ENCODE measurements at regions not wholly inside any gene's neighbourhood (a gene's known extent, or its start where the extent isn't known, plus 50 kb on each side); places are given as distances from the start of the nearest gene placed in this dataset.

DNA sequence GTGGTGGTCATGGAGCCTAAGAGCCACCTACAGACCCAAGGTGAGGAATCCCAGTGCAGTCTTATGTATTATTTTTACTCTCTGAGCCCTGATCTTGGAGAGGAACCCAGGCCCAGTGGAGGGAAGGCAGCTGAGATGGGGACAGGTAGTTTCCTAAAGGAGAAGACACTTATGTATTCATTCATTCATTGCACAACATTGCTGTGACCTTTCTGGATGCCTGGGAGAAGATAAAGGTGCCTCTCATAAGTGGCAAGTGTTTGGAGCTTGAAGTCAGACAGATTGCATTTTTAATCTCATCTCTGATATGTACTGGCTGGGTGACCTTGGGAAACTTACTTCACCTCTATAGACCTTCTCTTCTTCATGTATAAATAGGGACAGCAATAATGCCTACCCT is 111.1 kb downstream of the CEBPB start:
- DNase-seq, result no peak

DNA sequence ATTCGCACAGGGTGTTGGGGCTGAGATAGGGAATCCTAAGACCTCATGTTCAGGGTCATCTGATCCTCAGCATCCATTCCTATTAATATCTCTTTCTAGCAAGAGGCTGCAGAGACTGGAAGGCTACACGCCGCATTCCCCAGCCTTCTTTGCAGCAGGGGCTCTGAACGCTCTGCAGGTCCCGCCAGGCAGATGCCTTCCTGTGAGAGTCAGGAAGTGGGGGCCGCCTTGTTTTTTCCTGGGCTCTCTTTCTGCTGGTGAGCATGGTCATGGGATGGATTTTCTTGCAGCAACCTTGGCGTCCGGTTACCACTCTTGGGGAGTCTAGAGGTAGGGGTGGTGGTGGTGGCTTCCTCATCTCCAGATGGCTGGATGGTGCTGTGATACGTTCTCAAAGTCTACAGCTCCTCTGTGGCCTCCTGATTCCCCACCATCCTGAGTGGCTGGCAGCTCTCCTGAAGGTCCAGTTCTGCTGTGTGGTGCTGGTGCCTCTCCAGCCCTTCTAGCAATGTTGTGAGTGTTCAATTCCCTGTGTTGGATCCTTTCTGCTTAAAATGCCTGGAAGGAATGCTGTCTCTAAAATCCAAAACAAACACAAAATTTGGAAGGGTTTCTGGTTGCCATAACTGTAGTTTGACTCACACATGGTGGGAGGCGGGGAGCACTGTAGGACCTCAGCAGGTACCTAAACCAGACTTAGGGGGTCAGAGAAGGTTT is 111.9 kb downstream of the CEBPB start:
- DNase-seq, result no peak

DNA sequence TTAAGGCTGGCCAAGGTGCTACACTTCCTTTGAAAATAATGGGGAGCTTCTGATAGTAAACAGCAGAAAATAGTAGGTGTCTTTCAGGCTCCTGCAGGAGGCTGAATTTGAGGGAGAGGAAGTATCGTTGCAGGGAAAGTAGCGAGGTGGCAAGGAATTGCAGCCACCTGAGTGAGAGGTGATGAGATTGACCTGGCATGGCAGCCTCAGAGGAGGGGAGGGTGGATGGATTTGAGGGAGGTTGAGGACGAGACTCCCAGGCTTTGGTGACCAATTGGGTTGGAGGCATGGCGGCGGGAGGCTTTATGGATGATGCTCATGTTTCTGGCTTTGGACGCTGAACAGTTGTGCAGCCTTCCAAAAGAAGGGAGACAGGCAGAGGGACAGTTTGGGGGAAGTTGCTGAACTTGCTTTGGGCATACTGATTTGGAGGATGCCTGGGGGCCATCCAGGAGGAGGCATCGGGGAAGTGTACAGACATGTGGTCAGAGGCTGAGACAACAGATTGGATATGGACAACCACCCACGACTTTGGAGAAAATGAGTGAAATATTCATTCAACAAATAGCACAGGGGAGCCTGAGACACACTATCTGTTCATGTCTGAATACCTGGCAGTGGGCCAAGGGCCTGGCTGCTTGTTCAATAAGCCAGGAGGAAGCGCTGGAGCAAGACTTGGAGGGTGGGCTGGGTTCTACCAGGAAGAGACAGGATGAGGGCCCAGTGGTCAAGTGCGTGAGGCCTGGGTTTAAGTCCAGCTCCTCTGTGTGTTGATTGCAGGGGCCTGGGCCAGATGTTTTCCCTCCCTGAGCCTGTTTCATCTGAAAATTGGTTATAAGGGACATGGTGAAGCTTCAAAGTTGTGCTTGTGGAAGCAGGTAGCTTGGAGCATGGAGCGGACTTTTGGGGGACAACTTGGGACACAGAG is 113.2 kb downstream of the CEBPB start:
- no peak for DNase-seq

DNA sequence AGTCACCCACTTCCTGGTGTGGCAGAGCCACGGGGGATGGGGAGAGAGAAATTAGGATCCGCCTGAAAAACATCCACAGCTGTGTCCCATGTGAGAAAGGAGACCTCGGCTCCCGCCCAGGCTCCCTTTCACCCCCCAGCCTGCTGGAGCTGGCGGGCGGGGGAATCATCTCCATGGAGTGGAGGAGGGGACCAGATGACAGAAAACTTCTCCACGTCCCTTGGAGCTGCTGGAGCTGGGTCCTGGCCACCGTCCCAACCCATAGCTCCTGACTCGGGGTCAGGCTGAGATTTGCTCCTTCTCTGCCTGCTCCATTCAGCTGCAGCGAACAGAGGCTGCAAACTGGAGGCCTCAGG is 113.8 kb downstream of the CEBPB start:
- DNase-seq, result no peak

GRCh38 chr20:50304923-50305635 is 114.4 kb downstream of the CEBPB start:
- no peak for DNase-seq

- peak; percentile 9 for DNase-seq
Measured at GRCh38 chr20:50305636-50306477, 115.2 kb downstream of the CEBPB start.

DNA sequence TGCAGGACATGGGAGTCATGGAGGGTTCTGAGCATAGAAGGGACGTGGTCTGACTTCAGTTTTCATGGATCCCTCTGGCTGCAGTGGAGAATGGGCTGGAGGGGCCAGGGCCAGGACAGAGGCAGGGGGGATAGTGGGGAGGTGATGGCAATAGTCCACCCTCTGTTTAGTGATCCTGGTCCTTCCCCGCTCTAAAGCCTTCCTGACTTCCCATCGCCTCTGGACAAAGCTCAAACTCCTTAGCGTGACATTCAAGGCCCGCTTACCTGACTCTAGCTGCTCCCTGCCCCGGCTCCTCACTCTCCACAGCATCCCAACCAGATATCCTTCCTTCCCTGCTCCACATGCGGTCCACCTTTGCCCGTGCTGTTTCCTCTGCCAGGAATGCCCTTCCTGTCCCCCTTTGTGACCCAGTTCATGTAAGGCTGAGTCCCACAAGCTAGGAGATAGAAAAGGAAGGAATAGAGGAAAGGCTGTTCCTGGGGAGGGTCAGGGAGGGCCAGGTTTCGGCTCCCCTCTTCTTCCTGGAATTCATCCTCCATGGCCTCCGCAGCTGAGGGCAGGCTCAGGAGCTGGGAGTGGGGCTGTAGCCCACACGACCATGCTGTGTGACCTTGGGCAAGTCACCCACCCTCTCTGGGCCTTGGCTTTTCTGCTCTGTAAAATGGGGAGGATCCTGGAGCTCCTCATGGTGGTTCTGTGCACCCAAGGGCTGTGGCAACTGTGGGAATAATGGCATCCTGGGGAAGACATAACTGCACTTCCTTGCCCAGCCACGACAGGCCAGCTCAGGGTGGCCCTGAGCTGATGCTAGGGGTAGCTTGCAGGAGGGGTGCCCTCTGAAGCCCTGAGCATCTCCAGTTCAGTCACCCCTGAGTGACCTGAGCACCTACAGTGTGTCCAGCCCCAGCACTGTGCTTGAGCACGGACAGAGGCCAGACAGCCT is 116.1 kb downstream of the CEBPB start:
- no peak for DNase-seq

- DNase-seq, result no peak
Measured at GRCh38 chr20:50308166-50308512, 117.5 kb downstream of the CEBPB start.

- DNase-seq, result no peak
Measured at GRCh38 chr20:50308513-50309279, 118.1 kb downstream of the CEBPB start.

DNA sequence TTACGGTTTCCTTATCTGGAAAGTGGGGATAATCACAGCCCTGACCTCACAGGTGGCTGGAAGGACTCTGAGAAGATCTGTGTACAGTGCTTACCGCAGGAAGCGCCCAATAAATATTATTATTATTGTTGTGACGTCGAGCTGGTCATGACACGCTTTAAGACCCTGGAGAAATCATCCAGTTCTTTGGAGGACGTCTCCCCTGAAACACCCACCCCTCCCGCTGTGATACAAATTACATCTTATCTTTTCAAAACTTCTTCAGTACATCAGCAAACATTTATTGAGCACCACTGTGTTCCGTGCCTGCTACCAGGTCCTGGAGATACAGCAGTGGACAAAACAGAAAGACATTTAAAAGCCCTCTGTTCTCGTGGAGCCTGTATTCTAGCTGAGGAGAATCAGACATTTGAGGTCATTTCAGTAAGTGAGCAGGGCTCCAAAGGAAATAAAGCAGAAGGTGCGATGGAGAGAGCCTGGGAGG is 118.7 kb downstream of the CEBPB start:
- no peak for DNase-seq

- DNase-seq, result no peak
Measured at GRCh38 chr20:50309764-50310672, 119.4 kb downstream of the CEBPB start.

- no peak for DNase-seq
Measured at GRCh38 chr20:50310673-50311051, 120.0 kb downstream of the CEBPB start.

DNA sequence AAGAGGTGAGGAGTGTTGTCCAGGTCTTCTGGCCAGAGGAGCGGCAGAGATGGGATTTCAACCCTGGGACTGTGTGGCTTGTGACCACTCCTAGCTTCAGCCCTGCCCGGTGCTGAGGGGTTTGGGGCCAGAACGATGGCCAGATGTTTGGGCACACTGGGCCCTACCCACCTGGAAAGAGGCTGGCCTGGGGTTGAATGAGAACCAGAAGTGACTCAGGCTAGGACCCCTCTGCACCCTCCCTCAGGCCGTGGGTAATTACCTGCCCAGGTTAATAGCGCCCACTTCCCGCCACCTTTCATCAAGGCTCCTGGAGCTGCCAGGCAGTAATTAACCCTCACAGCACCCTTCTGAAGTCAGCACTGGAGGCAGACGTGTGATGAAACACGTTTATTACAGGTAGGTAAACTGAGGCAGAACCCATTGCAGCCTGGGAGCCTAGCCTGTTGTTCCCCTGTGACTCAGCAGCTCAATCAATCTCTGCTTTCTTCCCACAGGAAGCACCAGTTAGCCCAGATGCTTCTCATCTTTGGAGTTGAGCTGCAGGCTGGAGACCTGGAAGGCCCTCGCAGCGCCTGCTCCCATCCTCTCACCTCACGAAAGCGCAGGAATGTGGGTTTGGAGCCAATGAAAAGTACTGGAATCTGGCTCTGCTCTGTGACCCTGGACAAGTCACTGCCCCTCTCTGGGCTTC is 120.8 kb downstream of the CEBPB start:
- DNase-seq, result no peak

GRCh38 chr20:50312002-50312681 is 121.5 kb downstream of the CEBPB start:
- DNase-seq, result no peak

DNA sequence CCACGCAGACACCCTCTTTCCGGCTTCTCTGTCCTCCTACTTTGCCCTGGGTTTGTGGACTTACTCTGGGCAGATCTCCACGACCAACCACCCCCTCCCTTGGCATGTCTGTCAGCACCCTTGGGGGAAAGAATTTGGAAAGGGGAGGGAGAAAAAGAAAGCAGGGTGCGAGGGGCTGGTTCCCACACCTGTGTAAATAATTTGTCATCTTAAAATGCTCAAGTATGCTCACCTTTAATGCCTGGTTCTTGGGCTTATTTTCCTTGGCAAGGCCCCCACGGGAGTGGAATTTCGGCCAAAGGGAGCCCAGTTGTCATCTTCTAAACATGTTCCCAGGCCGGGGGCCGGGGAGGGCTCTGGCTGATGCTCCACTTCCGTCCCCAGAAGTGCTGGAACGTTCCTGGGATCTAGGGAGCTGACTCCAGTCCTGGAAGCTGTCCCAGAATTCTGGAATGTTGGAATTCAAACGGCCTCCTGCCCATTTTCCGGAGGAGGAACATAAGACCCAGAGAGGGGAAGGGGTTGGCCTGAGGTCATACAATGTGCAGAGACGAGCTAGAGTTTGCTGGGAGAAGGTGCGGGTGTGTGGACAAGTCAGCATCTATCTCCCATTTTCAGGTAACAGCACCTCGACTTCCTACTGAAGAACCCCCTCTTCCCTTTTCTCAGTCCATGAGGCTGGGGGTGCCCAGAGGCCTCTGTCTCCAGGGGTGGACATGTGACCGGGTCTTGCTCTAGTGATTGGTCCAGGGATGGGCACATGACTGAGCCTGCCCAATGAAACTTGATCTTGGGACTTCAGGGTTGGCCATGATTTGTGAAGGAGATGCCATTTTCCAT is 122.3 kb downstream of the CEBPB start:
- no peak for DNase-seq

DNA sequence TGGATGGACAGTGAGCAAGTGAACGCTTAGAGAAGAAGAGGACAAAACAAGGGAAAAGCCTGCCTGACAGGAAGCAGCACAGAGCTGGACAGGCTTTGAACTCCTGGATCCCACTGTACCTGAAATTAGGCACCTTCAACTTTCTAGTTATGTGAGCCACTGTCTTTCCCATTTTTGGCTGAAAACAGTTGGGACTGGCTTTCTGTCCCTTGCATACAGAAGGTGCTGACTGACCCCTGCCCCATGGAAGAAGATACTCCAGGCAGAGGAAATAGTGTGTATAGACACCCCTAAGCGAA is 122.8 kb downstream of the CEBPB start:
- DNase-seq, result no peak

GRCh38 chr20:50313827-50314677 is 123.4 kb downstream of the CEBPB start:
- no peak for DNase-seq
